ENCODE measurements at regions not wholly inside any gene's neighbourhood (a gene's known extent, or its start where the extent isn't known, plus 50 kb on each side); places are given as distances from the start of the nearest gene placed in this dataset.

DNA sequence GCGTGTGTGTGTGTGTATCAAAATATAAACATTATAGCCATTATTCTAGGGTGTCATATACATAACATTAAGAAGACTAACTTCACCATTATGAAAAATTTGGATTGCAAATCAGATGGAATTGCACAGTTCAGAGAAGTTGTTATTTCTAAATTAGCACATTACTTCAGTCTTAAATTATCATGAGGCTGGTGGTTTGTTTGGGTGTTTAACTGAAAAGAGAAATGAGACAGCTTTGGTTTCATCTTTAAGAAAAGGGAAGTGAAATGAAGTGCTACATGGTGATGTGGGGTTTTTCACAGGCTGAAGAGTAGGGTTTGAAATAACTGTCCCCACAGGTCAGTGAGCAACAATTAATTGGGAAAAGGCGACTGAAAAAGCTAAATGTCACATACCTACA lies 161.2 kb upstream of the XIRP2 start:
- TF ChIP-seq, protein P1, sequence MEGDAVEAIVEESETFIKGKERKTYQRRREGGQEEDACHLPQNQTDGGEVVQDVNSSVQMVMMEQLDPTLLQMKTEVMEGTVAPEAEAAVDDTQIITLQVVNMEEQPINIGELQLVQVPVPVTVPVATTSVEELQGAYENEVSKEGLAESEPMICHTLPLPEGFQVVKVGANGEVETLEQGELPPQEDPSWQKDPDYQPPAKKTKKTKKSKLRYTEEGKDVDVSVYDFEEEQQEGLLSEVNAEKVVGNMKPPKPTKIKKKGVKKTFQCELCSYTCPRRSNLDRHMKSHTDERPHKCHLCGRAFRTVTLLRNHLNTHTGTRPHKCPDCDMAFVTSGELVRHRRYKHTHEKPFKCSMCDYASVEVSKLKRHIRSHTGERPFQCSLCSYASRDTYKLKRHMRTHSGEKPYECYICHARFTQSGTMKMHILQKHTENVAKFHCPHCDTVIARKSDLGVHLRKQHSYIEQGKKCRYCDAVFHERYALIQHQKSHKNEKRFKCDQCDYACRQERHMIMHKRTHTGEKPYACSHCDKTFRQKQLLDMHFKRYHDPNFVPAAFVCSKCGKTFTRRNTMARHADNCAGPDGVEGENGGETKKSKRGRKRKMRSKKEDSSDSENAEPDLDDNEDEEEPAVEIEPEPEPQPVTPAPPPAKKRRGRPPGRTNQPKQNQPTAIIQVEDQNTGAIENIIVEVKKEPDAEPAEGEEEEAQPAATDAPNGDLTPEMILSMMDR (conservative IDR thresholded peaks at IDR 0.05; ENCODE audit: low read depth in 2 of 2) = no peak
- TF ChIP-seq EZH2phosphoT487 (IDR thresholded peaks at IDR 0.05; ENCODE audit: unreplicated experiment) = no peak
- no peak for TF ChIP-seq EZH2 (IDR thresholded peaks at IDR 0.05; ENCODE audit: low read depth, unreplicated experiment)
- TF ChIP-seq ZNF114 (CRISPR knock-in tag; IDR thresholded peaks at IDR 0.05) = no peak
- TF ChIP-seq, protein P2, sequence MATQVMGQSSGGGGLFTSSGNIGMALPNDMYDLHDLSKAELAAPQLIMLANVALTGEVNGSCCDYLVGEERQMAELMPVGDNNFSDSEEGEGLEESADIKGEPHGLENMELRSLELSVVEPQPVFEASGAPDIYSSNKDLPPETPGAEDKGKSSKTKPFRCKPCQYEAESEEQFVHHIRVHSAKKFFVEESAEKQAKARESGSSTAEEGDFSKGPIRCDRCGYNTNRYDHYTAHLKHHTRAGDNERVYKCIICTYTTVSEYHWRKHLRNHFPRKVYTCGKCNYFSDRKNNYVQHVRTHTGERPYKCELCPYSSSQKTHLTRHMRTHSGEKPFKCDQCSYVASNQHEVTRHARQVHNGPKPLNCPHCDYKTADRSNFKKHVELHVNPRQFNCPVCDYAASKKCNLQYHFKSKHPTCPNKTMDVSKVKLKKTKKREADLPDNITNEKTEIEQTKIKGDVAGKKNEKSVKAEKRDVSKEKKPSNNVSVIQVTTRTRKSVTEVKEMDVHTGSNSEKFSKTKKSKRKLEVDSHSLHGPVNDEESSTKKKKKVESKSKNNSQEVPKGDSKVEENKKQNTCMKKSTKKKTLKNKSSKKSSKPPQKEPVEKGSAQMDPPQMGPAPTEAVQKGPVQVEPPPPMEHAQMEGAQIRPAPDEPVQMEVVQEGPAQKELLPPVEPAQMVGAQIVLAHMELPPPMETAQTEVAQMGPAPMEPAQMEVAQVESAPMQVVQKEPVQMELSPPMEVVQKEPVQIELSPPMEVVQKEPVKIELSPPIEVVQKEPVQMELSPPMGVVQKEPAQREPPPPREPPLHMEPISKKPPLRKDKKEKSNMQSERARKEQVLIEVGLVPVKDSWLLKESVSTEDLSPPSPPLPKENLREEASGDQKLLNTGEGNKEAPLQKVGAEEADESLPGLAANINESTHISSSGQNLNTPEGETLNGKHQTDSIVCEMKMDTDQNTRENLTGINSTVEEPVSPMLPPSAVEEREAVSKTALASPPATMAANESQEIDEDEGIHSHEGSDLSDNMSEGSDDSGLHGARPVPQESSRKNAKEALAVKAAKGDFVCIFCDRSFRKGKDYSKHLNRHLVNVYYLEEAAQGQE (IDR thresholded peaks at IDR 0.05; ENCODE audit: unreplicated experiment) = no peak
- no peak for TF ChIP-seq POLR2AphosphoS5 (IDR thresholded peaks at IDR 0.05; ENCODE audit: low read depth)

All from GM23338 (cell line).